Endothelial cell (in vitro differentiated cells): ENCODE measurements at regions not wholly inside any gene's neighbourhood (a gene's known extent, or its start where the extent isn't known, plus 50 kb on each side); places are given as distances from the start of the nearest gene placed in this dataset.

Experiments used
- DNase-seq: peaks from one replicate; pipeline ENCODE4 v3.0.0; 2021; ENCODE audit warnings: low spot score
- H3K27ac Mint-ChIP-seq: one replicate; pipeline ENCODE4 v1.8.0; 2021; ENCODE audit warnings: mixed read lengths, inconsistent platforms; ENCODE audit not compliant: unreplicated experiment
- H3K27me3 Mint-ChIP-seq: one replicate; pipeline ENCODE4 v1.8.0; 2021; ENCODE audit warnings: mild to moderate bottlenecking, moderate library complexity, mixed read lengths, inconsistent platforms; ENCODE audit not compliant: unreplicated experiment
- H3K36me3 Mint-ChIP-seq: one replicate; pipeline ENCODE4 v1.8.0; 2021; ENCODE audit warnings: mild to moderate bottlenecking, low read depth, mixed read lengths, inconsistent platforms; ENCODE audit not compliant: unreplicated experiment
- H3K4me1 Mint-ChIP-seq: one replicate; pipeline ENCODE4 v1.8.0; 2021; ENCODE audit warnings: mild to moderate bottlenecking, mixed read lengths, inconsistent platforms; ENCODE audit not compliant: unreplicated experiment
- H3K4me3 Mint-ChIP-seq: one replicate; pipeline ENCODE4 v1.8.0; 2021; ENCODE audit warnings: mild to moderate bottlenecking, mixed read lengths, inconsistent platforms; ENCODE audit not compliant: unreplicated experiment
- H3K9me3 Mint-ChIP-seq: one replicate; pipeline ENCODE4 v1.8.0; 2021; ENCODE audit warnings: mixed read lengths, inconsistent platforms; ENCODE audit not compliant: unreplicated experiment
- TF ChIP-seq, protein P1 (sequence below): fragments of 200-600 bp; sonication (generic); IDR thresholded peaks from one replicate; pipeline ENCODE4 v1.5.0; 2021; ENCODE audit warnings: antibody characterized with exemption; ENCODE audit not compliant: unreplicated experiment

DNA sequence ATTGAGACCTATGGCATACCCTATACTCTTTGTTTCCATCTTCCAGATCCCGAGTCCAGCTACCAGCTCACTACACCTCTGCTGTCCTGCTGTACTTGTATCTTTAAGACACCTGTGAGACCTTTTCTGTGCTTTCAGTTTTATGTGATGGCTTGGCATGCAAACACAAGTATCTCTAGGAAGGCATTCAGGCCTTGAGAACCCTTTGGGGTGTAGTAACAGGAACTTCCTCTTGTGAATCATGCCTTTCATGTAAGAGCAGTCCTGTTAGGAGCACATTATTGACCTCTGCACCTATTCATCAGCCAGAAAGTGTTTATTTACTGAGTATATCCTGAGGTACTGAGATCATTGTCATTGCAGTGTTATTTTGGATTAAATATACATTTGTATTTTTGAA lies 87.0 kb upstream of the HTR2A start:
- Mint-ChIP-seq H3K4me1 (peaks cover 6% of the 10 kb centered on the region), H3K9me3 (no peaks in the 10 kb centered on the region), H3K36me3 (no peaks in the 10 kb centered on the region), H3K27me3 (peaks cover 2% of the 10 kb centered on the region), H3K27ac (no peak overlapping the region), H3K4me3 (no peak overlapping the region)
- TF ChIP-seq, protein P1, sequence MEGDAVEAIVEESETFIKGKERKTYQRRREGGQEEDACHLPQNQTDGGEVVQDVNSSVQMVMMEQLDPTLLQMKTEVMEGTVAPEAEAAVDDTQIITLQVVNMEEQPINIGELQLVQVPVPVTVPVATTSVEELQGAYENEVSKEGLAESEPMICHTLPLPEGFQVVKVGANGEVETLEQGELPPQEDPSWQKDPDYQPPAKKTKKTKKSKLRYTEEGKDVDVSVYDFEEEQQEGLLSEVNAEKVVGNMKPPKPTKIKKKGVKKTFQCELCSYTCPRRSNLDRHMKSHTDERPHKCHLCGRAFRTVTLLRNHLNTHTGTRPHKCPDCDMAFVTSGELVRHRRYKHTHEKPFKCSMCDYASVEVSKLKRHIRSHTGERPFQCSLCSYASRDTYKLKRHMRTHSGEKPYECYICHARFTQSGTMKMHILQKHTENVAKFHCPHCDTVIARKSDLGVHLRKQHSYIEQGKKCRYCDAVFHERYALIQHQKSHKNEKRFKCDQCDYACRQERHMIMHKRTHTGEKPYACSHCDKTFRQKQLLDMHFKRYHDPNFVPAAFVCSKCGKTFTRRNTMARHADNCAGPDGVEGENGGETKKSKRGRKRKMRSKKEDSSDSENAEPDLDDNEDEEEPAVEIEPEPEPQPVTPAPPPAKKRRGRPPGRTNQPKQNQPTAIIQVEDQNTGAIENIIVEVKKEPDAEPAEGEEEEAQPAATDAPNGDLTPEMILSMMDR: no peak
- DNase-seq: no peak

- Mint-ChIP-seq H3K27me3 (no peaks in the 10 kb centered on the region), H3K36me3 (no peaks in the 10 kb centered on the region), H3K27ac (no peak overlapping the region), H3K4me1 (peaks cover 6% of the 10 kb centered on the region), H3K9me3 (no peaks in the 10 kb centered on the region), H3K4me3 (no peak overlapping the region)
- no peak for DNase-seq
- TF ChIP-seq, protein P1: no peak
Observed at GRCh38 chr13:46982856-46983582, 86.2 kb upstream of the HTR2A start.

DNA sequence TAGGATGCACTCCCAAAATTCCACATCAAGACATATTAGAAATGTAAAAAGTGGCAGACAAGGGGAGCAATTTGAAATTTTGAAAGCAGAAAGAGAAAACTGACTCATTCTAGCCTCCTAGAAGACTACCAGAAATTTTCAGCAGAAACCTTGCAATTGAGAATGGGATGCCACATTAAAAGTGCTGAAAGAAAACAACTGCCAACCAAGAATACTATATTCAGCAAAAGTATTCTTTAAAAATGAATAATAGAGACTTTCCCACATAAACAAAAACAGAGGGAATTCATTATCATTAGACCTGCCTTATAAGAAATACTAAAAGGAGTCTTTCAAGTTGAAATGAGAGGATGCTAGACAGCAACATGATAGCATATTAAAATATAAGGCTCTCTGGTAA lies 78.3 kb upstream of the HTR2A start:
- TF ChIP-seq, protein P1: no peak
- Mint-ChIP-seq H3K4me3 (no peak overlapping the region), H3K36me3 (peaks cover 5% of the 10 kb centered on the region), H3K4me1 (no peaks in the 10 kb centered on the region), H3K27ac (no peak overlapping the region), H3K9me3 (no peaks in the 10 kb centered on the region), H3K27me3 (peaks cover 2% of the 10 kb centered on the region)
- no peak for DNase-seq

DNA sequence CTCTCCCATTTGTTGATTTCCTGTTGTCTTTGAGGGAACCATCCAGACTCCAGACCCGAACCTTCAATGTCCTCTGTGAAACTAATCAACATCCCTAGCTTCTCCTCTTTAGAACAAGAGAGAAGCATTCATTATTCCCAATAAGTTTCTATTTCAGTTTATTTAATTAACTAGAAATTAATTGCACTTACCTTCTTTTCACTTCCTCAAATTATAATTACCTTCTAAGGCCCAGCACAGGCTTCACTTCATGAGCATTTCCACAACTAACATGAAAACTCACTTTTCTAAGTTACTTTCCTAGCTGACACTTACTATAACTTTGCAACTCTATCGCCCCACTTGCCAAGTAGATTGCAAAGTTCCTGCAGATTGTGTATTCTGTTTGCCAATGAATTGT lies 71.6 kb upstream of the HTR2A start:
- Mint-ChIP-seq H3K9me3 (no peaks in the 10 kb centered on the region), H3K27ac (no peak overlapping the region), H3K36me3 (no peaks in the 10 kb centered on the region), H3K4me1 (no peaks in the 10 kb centered on the region), H3K27me3 (peaks cover 2% of the 10 kb centered on the region), H3K4me3 (no peak overlapping the region)
- TF ChIP-seq, protein P1: no peak
- no peak for DNase-seq

DNA sequence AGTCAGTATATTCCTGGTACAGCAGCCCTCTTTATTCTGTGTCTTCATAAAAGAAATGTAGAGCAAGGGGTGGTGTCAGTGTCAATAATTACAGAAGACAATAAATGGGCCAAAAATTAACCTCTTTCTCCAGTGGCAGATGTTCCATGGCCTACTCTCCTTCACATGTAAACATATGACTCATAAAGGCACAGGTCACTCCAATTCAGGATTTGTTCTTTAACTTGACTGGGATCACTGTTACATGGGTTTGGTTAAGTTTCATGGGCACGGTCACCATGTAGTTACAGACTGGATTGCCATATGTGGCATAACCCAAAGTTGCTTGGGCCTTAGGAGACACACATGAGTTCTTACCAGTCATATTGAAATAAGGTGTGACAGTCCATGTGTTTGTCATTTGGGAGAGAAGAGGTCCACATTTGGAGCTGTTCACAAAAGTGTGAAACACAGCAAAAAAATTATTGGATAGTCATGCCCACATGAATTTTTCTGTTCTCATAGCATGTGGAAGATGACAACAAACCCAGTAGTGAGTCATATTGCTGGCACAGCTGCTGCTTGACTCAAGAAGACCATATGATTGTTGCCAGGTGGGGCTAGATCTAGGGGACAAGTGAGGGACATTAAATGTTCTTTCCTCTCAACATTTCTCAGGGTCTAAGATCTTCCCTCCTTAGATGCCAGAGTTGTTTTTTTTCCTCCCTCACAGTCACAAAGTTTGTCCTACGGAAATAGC lies 68.1 kb upstream of the HTR2A start:
- no peak overlapping the region for H3K4me3 Mint-ChIP-seq

More for the DNA sequence above, 68.1 kb upstream of the HTR2A start:
- no peak for DNase-seq
- Mint-ChIP-seq H3K4me1 (no peaks in the 10 kb centered on the region), H3K27me3 (no peaks in the 10 kb centered on the region), H3K9me3 (no peaks in the 10 kb centered on the region), H3K27ac (no peak overlapping the region), H3K36me3 (no peaks in the 10 kb centered on the region)
- TF ChIP-seq, protein P1: no peak
